ENCODE measurements at regions not wholly inside any gene's neighbourhood (a gene's known extent, or its start where the extent isn't known, plus 50 kb on each side); places are given as distances from the start of the nearest gene placed in this dataset.

- no peak for DNase-seq
Measured at GRCh38 chr2:211241891-211242290, 685.5 kb downstream of the CPS1 start.

GRCh38 chr2:211247751-211248150 lies 691.4 kb downstream of the CPS1 start:
- no peak for DNase-seq

- no peak for DNase-seq
Measured at GRCh38 chr2:211248841-211249240, 692.4 kb downstream of the CPS1 start.

- no peak for DNase-seq
Measured at GRCh38 chr2:211251016-211251415, 694.6 kb downstream of the CPS1 start.

- DNase-seq: no peak
Measured at GRCh38 chr2:211258646-211259335, 702.4 kb downstream of the CPS1 start.

GRCh38 chr2:211259831-211260476 lies 703.6 kb downstream of the CPS1 start:
- no peak for DNase-seq

GRCh38 chr2:211270257-211270656 lies 713.9 kb downstream of the CPS1 start:
- no peak for DNase-seq

GRCh38 chr2:211281430-211282073 lies 725.2 kb downstream of the CPS1 start:
- DNase-seq: no peak

GRCh38 chr2:211302676-211303075 lies 746.3 kb downstream of the CPS1 start:
- DNase-seq: no peak

- no peak for DNase-seq
Measured at GRCh38 chr2:211306929-211307328, 750.5 kb downstream of the CPS1 start.
